Left ventricle myocardium inferior (tissue), 1 donor: ENCODE measurements at regions not wholly inside any gene's neighbourhood (a gene's known extent, or its start where the extent isn't known, plus 50 kb on each side); places are given as distances from the start of the nearest gene placed in this dataset.

Source experiments
- DNase-seq: peaks from one replicate; pipeline ENCODE4 v3.0.0-alpha.2; 2020
- H3K27ac ChIP-seq: fragments of 200-600 bp; replicated peaks from 2 replicates; pipeline ENCODE4 v1.8.0; 2021
- H3K27me3 ChIP-seq: fragments of 200-600 bp; 2 replicates; pipeline ENCODE4 v1.8.0; 2021; ENCODE audit warnings: low read depth
- H3K36me3 ChIP-seq: fragments of 200-600 bp; 2 replicates; pipeline ENCODE4 v1.8.0; 2021
- H3K4me1 ChIP-seq: fragments of 200-600 bp; 2 replicates; pipeline ENCODE4 v1.8.0; 2021
- H3K4me3 ChIP-seq: fragments of 200-600 bp; 2 replicates; pipeline ENCODE4 v1.8.0; 2021; ENCODE audit warnings: mild to moderate bottlenecking, moderate library complexity
- H3K9me3 ChIP-seq: fragments of 200-600 bp; replicated peaks from 2 replicates; pipeline ENCODE4 v1.8.0; 2021
- intact Hi-C: fragments of 100-400 bp; cut with micrococcal nuclease; formaldehyde crosslinking; loops from one replicate; pipeline ENCODE4 v1.11.0; 2022
- TF ChIP-seq, protein P1 (sequence below): fragments of 200-600 bp; IDR thresholded peaks from 2 replicates; pipeline ENCODE4 v1.8.0; 2021; ENCODE audit warnings: antibody characterized with exemption, mild to moderate bottlenecking, borderline replicate concordance
- donor health status: DM: no; HTN: yes; CAD: no; lungs with severe emphysema.

DNA sequence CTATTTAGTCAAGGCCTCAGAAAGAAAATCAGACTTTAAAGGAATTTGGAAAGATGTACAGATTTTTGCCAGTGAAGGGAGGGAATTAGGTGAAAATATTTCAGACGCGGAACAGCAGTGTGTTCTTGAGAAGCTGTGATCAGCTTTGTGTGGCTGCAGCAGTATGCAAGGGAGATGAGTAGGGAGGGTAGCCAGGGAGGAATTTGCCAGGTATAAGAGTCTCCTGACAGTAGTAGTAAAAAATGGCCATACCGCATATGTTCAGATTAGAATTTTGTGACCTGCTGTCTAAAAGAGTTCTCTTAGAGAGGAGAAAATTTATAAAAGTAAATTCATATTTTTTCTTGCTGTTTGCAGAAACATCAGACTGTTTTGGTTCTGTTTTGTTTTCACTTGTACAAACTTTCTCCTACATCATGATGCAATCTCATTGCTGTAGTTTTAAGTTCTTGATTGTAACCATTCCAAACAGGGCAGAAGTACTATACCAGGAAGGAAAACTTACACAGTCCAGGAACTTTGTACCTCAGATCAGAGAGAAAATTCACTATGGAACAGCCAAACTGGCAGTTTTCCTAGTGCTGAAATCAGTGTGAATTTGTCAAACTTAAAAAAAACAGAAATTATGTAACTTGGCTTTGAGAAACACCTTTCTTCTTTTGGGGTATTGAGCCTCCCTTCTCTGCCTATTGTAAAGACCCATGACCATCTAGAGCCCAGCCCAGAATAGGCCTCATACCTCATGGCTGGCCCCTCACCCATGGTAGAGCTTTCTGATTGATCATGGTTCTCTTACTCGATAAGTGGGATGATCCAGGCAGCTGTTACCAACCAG lies 78.4 kb upstream of the NR3C1 start:
- Histone ChIP-seq H3K27ac (no peak overlapping the region), H3K4me1 (peaks cover 5% of the 10 kb centered on the region), H3K4me3 (no peak overlapping the region), H3K27me3 (no peaks in the 10 kb centered on the region), H3K36me3 (no peaks in the 10 kb centered on the region), H3K9me3 (no peaks in the 10 kb centered on the region)
- TF ChIP-seq, protein P1, sequence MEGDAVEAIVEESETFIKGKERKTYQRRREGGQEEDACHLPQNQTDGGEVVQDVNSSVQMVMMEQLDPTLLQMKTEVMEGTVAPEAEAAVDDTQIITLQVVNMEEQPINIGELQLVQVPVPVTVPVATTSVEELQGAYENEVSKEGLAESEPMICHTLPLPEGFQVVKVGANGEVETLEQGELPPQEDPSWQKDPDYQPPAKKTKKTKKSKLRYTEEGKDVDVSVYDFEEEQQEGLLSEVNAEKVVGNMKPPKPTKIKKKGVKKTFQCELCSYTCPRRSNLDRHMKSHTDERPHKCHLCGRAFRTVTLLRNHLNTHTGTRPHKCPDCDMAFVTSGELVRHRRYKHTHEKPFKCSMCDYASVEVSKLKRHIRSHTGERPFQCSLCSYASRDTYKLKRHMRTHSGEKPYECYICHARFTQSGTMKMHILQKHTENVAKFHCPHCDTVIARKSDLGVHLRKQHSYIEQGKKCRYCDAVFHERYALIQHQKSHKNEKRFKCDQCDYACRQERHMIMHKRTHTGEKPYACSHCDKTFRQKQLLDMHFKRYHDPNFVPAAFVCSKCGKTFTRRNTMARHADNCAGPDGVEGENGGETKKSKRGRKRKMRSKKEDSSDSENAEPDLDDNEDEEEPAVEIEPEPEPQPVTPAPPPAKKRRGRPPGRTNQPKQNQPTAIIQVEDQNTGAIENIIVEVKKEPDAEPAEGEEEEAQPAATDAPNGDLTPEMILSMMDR, result no peak
- intact Hi-C loops, result no loop called here
- no peak for DNase-seq

GRCh38 chr5:143480001-143480400 lies 76.5 kb upstream of the NR3C1 start:
- Histone ChIP-seq H3K27me3 (no peaks in the 10 kb centered on the region), H3K27ac (no peak overlapping the region), H3K36me3 (no peaks in the 10 kb centered on the region), H3K4me3 (no peak overlapping the region), H3K4me1 (peaks cover 5% of the 10 kb centered on the region), H3K9me3 (no peaks in the 10 kb centered on the region)
- TF ChIP-seq, protein P1, result no peak
- intact Hi-C loops, result no loop called here
- no peak for DNase-seq

DNA sequence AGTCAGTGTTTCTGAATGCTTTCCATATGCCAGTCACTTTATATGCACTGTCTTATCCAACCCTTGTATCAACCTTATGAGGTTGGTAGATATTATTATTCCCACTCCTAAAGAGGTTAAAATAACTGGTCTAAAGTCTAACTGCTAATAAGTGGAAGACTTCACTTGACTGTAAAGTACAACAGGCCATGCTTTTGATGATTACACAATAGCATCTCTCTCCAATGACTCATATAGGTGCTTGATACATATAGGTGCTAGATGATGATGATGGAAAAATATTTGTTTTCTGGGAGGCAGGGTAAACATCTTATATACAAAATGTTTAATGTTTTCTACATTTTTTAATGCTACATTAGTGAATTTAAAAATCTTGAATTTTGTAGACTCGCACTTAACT lies 75.9 kb upstream of the NR3C1 start:
- Histone ChIP-seq H3K4me3 (no peak overlapping the region), H3K36me3 (no peaks in the 10 kb centered on the region), H3K4me1 (peaks cover 5% of the 10 kb centered on the region), H3K27me3 (no peaks in the 10 kb centered on the region), H3K9me3 (no peaks in the 10 kb centered on the region), H3K27ac (no peak overlapping the region)
- intact Hi-C loops, result no loop called here
- TF ChIP-seq, protein P1, result no peak
- DNase-seq, result no peak

DNA sequence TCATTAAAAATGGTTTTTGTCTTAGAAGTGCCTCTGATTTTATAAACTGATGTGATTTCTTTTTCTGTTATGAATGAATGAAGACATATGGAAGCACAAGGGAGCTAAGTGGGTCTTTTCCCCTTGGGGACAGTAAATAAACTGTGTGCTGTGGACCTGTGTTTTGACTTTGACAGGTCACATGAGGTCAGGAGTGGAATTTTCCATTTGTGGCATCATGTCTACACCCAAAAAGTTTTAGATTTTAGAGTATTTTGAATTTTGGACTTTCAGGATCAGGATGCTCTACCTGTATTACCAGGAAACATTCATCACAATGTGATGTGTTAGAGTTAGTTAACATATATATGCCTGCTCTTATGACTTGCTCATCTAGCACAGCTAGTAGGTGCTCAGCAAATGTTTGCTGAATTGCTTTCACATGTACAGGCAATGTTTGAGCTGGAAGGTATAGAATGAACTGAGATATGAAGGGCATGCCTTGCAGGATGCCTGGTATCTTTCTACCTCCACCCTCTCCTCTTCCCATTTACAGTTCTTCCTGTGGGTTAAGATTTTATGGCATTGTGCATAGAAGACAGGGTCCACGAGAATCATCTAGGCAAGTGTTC lies 73.2 kb upstream of the NR3C1 start:
- no peaks in the 10 kb centered on the region for H3K9me3 ChIP-seq
- intact Hi-C loops, result no loop called here
- H3K4me3 ChIP-seq, result no peak overlapping the region
- no peaks in the 10 kb centered on the region for H3K36me3 ChIP-seq
- TF ChIP-seq, protein P1, result no peak
- DNase-seq, result no peak
- no peak overlapping the region for H3K27ac ChIP-seq
- no peaks in the 10 kb centered on the region for H3K27me3 ChIP-seq
- H3K4me1 ChIP-seq, result peaks cover 9% of the 10 kb centered on the region

- Histone ChIP-seq H3K27me3 (no peaks in the 10 kb centered on the region), H3K9me3 (no peaks in the 10 kb centered on the region), H3K4me3 (no peak overlapping the region), H3K27ac (no peak overlapping the region), H3K4me1 (peaks cover 19% of the 10 kb centered on the region), H3K36me3 (no peaks in the 10 kb centered on the region)
- intact Hi-C loops, result no loop called here
- DNase-seq, result no peak
- TF ChIP-seq, protein P1, result no peak
These were observed 71.1 kb upstream of the NR3C1 start for GRCh38 chr5:143474616-143475015.
